PC-9 (cell line): ENCODE measurements at regions not wholly inside any gene's neighbourhood (a gene's known extent, or its start where the extent isn't known, plus 50 kb on each side); places are given as distances from the start of the nearest gene placed in this dataset.

ENCODE experiments used
- BruUV-seq: library from RNA; stranded (reverse); fragments of 400-500 nt; replicated peaks from 2 replicates; lab custom pipeline; 2021; lab: Mats Ljungman, UMichigan
- CTCF ChIA-PET: fragments of 300-600 bp; sonication (Branson Sonifier 250); formaldehyde crosslinking; loops from one replicate; lab custom pipeline; 2022; ENCODE audit warnings: antibody characterized with exemption; lab: Charles Lee
- POLR2A ChIA-PET: fragments of 300-600 bp; sonication (Branson Sonifier 250); formaldehyde crosslinking; loops from one replicate; lab custom pipeline; 2022; ENCODE audit warnings: antibody characterized with exemption; ENCODE audit not compliant: unreplicated experiment; lab: Charles Lee
- DNase-seq, 2 experiments: peaks; one replicate each; pipeline versions ENCODE4 v3.0.0 to v3.0.0-alpha.2; 2015 to 2022; ENCODE audit warnings: mixed read lengths in 1 of 2
- H2AFZ ChIP-seq: fragments of 200-600 bp; sonication (generic); 2 replicates; pipeline ENCODE4 v1.8.1; 2017; ENCODE audit warnings: antibody characterized with exemption
- H3F3A ChIP-seq: fragments of 200-600 bp; sonication (generic); 2 replicates; pipeline ENCODE4 v1.8.1; 2017; ENCODE audit warnings: antibody characterized with exemption, mild to moderate bottlenecking, low read depth; ENCODE audit not compliant: insufficient read depth
- H3K27ac ChIP-seq: fragments of 200-600 bp; sonication (generic); 2 replicates; pipeline ENCODE4 v1.6.1; 2016; ENCODE audit warnings: mixed run types
- H3K27me3 ChIP-seq: fragments of 200-600 bp; sonication (generic); 2 replicates; pipeline ENCODE4 v1.6.1; 2016; ENCODE audit warnings: low read depth, mixed run types; ENCODE audit not compliant: insufficient read depth
- H3K36me3 ChIP-seq: fragments of 200-600 bp; sonication (generic); 2 replicates; pipeline ENCODE4 v1.6.1; 2016; ENCODE audit warnings: low read depth, mixed run types
- H3K4me1 ChIP-seq: fragments of 200-600 bp; sonication (generic); replicated peaks from 2 replicates; pipeline ENCODE4 v1.6.1; 2016; ENCODE audit warnings: mixed run types; ENCODE audit not compliant: insufficient read depth
- H3K4me2 ChIP-seq: fragments of 200-600 bp; sonication (generic); 2 replicates; pipeline ENCODE4 v1.6.1; 2017; ENCODE audit warnings: mixed run types
- H3K4me3 ChIP-seq: fragments of 200-600 bp; sonication (generic); 2 replicates; pipeline ENCODE4 v1.6.1; 2016; ENCODE audit warnings: mixed run types
- H3K79me2 ChIP-seq: fragments of 200-600 bp; sonication (generic); 2 replicates; pipeline ENCODE4 v1.6.1; 2017; ENCODE audit warnings: low read depth, mixed run types
- H3K9me2 ChIP-seq: fragments of 200-600 bp; sonication (generic); 2 replicates; pipeline ENCODE4 v1.8.1; 2017; ENCODE audit warnings: mild to moderate bottlenecking; ENCODE audit not compliant: insufficient read depth
- H3K9me3 ChIP-seq: fragments of 200-600 bp; sonication (generic); 2 replicates; pipeline ENCODE4 v1.8.1; 2016; ENCODE audit warnings: low read depth; ENCODE audit not compliant: insufficient read depth
- H4K20me1 ChIP-seq: fragments of 200-600 bp; sonication (generic); 2 replicates; pipeline ENCODE4 v1.8.1; 2017; ENCODE audit not compliant: insufficient read depth
- CTCF ChIP-seq: fragments of 200-600 bp; sonication (generic); conservative IDR thresholded peaks from 2 replicates; pipeline ENCODE4 v1.6.1; 2017; ENCODE audit warnings: mixed run types, antibody characterized with exemption, mild to moderate bottlenecking, moderate library complexity
- EZH2 ChIP-seq: fragments of 200-600 bp; sonication (generic); IDR thresholded peaks from 2 replicates; pipeline ENCODE4 v1.8.0; 2017; ENCODE audit warnings: antibody characterized with exemption, low read depth
- intact Hi-C: fragments of 100-400 bp; cut with micrococcal nuclease; formaldehyde crosslinking; loops from one replicate; pipeline ENCODE4 v1.10.0; 2022; ENCODE audit not compliant: unreplicated experiment

DNA sequence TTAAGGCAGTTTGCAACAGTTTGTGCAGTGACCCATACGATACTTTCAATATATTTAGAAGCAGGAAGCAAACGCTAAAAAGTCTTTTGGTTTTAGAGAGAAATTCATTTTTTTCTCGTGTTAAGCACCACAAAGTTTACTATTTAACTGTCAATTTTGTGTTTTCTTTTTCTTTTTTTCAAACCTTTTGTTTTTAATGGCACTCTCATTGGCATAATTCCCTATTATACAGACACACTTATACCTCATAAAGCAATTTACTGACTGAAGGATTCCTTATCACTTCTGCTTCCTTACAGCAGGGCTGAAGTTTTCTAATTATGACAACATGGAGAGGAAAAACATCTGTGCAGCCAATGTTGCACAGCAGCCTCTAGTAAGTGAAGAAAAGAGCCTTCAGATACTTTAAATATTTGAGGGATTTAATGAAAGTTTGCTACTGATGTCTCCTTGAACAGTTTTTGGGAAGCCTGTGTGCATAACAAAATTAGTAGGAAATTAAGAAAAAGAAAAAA, 2191.2 kb downstream of the LRRC4C start:
- no TSS peak for BruUV-seq
- Histone ChIP-seq H3K4me2 (no peak overlapping the region), H3K36me3 (no peaks in the 10 kb centered on the region), H3K9me3 (no peaks in the 10 kb centered on the region), H3K79me2 (no peaks in the 10 kb centered on the region), H3K27me3 (no peaks in the 10 kb centered on the region), H3K27ac (no peak overlapping the region), H2AFZ (no peak overlapping the region), H3K4me3 (no peak overlapping the region), H3K9me2 (no peaks in the 10 kb centered on the region), H4K20me1 (no peaks in the 10 kb centered on the region), H3F3A (no peaks in the 10 kb centered on the region), H3K4me1 (no peaks in the 10 kb centered on the region)
- no peak for TF ChIP-seq EZH2
- TF ChIP-seq CTCF, result no peak
- ChIA-PET CTCF (no interaction called here), POLR2A (no interaction called here)
- intact Hi-C loops, result no loop called here
- no peak for DNase-seq

- Histone ChIP-seq H3K4me2 (no peak overlapping the region), H3K4me1 (no peaks in the 10 kb centered on the region), H4K20me1 (no peaks in the 10 kb centered on the region), H3K4me3 (no peak overlapping the region), H3K36me3 (no peaks in the 10 kb centered on the region), H3K79me2 (no peaks in the 10 kb centered on the region), H3K9me2 (no peaks in the 10 kb centered on the region; the same call in 1 of the 2 replicates), H3F3A (no peaks in the 10 kb centered on the region), H2AFZ (no peak overlapping the region), H3K27me3 (no peaks in the 10 kb centered on the region), H3K9me3 (peaks cover 6% of the 10 kb centered on the region; the same call in 1 of the 2 replicates), H3K27ac (no peak overlapping the region)
- DNase-seq, result no peak
- BruUV-seq, result no TSS peak
- ChIA-PET CTCF (no interaction called here), POLR2A (no interaction called here)
- intact Hi-C loops, result no loop called here
- TF ChIP-seq EZH2 (no peak), CTCF (no peak)
These were observed 2203.8 kb downstream of the LRRC4C start for GRCh38 chr11:39255648-39256047.

- Histone ChIP-seq H3K79me2 (no peaks in the 10 kb centered on the region), H2AFZ (no peak overlapping the region), H3K27me3 (no peaks in the 10 kb centered on the region), H3K36me3 (no peaks in the 10 kb centered on the region), H3K9me2 (no peaks in the 10 kb centered on the region), H3K4me3 (no peak overlapping the region), H3F3A (no peaks in the 10 kb centered on the region), H3K27ac (no peak overlapping the region), H4K20me1 (no peaks in the 10 kb centered on the region), H3K4me2 (no peak overlapping the region), H3K4me1 (no peaks in the 10 kb centered on the region), H3K9me3 (no peaks in the 10 kb centered on the region)
- ChIA-PET POLR2A (no interaction called here), CTCF (no interaction called here)
- intact Hi-C loops, result no loop called here
- no peak for TF ChIP-seq CTCF
- no peak for TF ChIP-seq EZH2
- no peak for DNase-seq
- BruUV-seq, result no TSS peak
These were observed 2209.7 kb downstream of the LRRC4C start for GRCh38 chr11:39249566-39250365.
